G401.6 (cell line): ENCODE measurements at regions not wholly inside any gene's neighbourhood (a gene's known extent, or its start where the extent isn't known, plus 50 kb on each side); places are given as distances from the start of the nearest gene placed in this dataset.

Experiments used
- FAIRE-seq: peaks from 2 replicates; lab custom pipeline; 2012; peaks lifted over from hg19 to GRCh38; lab: Jason Lieb, UNC

DNA sequence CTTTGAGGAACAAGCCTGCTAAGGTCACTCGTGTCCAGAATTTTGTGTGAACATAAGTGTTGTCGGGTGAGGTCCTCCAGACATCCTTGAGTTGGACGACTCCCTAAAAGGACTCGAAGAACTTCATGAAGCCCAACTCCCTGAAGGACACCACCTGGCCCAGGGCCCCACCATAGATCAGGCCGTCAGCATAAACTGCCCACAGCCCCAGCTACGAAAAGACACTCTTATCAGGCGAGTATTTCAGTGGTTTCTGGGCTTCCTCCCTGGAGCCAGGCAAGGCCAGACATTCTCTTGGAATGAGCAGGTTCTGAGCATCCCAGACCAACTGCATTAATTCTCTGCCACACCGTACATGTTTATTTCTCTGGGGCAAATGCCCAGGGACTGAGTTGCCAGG is 170.1 kb downstream of the IGLL1 start:
- FAIRE-seq: no peak

DNA sequence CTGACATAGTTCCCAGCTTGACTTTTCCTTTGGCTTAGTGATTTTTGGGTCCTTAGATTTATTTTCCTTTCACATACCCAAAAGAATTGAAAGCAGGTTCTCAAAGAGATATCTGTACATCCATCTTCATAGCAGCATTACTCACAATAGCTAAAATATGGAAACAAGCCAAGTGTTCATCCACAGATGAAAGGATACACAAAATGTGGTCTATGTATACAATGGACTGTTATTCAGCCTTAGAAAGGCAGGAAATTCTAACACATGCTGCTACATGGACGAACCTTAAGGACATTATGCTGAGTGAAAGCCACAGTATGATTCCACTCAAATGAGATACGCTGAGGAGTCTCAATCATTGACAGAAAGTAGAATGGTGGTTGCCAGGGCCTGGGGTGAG is 171.8 kb downstream of the IGLL1 start:
- FAIRE-seq: no peak

DNA sequence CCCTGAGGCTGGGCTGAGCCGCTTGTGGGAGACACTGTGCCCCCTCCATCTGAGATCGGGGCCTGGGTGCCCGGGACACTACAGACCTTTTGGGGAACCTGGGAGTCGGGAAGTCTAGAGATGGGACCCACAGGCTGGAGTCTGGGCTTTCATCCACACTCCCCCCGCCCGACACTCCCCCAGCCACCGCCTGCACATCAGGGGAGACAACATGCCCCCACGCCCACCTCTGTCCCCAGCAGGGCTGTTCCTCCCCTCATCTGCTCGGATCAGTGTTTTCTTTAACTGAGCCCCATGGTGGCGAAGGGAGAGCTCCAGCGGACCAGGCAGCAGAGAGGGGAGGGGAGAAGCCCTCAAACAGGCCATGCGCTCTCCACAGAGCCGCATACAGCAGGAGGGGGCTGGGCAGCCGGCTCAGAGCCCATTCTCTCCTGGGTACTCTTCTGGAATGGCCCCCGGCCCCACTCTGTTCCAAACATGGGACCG is 174.7 kb downstream of the IGLL1 start:
- no peak for FAIRE-seq

DNA sequence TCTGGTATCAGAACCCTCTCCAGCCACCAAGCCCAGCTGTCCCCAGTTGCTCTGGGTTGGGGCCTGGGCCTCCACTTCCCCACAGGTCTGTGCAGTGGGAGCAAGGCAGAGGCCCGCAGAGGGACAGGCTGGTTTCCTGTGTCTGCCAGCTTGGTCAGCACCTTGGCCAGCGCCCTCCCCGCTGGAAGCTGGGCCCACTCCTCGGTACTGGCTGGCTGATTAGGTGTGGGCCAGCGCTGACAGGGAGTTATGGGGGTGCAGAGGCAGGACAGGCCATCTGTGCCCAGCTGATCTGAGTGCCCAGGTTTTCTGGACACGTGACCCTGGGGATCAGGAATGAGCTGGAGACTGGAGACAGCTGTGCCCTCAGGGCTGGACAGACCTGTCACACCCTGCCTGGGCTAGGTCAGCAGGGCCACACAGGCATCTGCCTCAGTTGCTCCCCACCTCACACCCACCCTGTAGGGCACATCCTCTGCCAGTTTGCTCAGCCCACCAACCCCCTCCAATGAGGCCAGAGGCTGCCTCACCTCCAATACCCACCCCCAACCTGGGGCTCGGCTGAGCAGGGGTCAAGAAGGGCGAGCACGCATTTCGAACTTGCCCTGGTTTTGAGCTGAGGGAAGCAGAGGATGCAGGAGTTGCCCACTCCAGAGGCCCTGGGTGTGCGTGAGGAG is 175.3 kb downstream of the IGLL1 start:
- FAIRE-seq: no peak

DNA sequence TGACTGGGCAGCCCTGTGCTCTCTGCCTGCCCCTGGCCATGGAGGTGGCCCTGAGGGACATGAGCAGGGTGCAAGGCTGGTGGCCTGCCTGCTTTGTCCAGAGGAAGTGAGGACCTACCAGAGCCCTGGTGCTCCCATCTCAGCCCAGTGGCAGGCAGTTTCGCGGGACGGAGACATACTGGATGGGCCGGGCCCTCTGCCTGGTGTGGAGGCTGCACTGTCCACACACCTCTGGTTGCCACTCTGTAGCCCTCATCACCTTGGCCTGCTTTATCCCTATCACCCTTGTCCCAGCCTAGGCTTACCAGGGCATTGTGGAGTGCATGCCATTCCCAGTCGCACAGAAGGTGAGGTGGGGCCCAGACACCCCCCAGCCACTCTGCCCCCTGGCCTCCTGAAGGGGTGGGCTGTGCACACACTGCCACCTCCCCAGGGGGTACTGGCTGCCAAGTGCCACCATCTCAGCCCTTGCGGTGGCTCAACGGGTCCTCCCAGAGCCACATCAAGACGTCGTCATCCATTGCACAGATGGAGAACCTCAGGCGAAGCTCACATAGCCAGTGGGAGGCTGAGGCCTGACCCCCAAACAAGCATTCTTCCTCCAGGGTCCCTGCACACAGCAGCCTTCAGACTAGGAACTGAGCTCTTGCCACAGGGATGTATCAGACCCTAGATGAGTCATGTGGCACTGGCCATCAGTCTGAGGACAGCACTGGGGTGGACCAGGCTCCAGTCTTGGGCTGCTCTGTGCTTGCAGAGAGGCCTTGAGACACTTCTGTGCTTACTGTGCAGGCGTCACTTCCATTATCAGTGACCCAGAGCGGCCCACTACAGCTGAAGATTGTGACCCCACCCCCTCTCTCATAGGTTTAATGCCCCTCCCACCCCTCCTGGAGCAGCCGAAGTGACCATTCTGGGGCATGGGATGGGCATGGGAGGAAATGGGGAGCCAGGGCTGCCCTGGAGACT is 176.1 kb downstream of the IGLL1 start:
- no peak for FAIRE-seq

DNA sequence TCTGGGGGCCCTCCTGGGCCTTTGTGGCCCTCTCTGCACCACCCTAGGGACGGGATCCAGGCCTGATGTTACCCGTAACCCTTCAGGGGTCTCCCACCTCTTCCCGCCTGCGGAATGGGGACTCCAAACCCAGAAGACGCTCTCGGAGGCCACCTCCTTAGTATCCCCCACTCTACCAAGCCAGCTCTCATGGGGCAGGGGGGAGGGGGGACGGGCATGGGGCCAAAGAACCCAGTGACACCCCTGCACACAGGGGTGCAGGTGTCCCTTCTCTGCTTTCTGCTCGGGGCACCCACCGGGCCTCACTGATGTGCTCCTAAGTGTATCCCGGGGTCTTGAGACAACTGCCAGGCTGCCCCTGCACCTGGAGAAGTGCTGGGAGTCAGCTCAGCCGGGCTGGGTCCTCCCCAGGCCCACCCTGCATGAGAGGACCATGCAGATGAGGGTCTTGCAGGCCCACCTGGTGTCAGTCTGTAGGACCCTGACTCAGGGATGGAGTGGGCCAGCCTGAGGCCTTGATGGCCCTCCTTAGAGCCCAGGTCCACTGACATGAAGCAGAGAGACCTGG is 176.9 kb downstream of the IGLL1 start:
- FAIRE-seq: no peak

DNA sequence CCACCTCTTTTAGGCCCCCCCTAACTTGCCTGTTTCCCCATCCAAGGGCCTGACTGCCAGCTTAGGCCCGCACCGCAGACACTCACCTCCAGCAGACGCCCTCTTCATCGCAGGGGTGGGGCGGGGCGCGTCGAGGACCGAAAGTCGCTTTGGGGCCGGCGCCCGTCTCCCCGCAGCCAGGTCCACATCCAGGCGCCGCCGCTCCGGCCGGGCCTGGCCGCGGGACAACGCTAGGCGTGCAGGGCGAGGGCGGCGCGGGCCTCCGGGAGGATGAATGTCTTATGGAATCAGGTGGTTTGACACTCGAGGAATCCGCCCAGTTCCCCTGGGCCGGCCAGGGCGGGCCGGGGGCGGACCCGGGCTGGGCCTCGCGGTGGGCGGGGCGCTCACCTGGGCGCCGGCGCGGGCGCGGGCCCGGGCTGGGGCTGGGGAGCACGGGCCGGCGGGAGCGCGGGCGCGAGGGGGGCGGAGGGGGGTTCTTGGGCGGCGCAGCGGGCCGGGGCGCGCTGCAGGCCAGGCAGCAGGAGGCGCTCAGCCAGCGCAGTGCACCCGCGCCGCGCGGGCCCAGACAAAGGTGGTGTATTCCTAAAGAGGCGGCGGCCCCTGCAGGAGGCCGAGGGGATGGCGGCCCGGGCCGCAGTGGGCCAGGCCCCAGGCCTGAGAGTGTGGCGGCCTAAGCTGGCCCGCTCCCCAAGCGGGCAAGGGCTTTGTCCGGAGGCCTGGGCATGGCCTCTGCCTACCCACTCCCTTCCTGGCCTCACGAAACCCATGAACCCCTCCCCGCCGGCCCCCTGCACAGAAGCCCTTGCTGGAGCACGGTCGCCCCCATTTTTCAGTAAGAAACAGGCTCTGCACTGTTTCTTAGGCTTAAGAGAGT is 177.6 kb downstream of the IGLL1 start:
- no peak for FAIRE-seq

DNA sequence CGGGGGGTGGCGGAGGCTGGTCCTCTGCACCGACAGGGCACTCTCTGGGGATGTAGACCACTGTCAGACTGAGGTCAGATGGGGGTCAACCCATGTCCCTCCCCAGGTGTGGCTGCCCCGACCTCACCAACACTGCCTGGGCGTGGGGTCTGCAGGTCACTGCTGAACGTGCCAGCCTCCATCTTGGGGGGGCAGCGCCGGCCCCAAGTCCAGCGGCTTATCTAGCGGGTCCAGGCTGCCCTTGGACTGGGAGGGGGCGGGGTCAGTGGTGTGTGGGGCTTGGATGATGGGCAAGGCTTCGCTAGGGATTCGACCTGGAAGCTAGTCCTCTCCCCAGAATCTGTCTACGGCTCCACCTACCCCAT is 178.2 kb downstream of the IGLL1 start:
- FAIRE-seq: no peak

DNA sequence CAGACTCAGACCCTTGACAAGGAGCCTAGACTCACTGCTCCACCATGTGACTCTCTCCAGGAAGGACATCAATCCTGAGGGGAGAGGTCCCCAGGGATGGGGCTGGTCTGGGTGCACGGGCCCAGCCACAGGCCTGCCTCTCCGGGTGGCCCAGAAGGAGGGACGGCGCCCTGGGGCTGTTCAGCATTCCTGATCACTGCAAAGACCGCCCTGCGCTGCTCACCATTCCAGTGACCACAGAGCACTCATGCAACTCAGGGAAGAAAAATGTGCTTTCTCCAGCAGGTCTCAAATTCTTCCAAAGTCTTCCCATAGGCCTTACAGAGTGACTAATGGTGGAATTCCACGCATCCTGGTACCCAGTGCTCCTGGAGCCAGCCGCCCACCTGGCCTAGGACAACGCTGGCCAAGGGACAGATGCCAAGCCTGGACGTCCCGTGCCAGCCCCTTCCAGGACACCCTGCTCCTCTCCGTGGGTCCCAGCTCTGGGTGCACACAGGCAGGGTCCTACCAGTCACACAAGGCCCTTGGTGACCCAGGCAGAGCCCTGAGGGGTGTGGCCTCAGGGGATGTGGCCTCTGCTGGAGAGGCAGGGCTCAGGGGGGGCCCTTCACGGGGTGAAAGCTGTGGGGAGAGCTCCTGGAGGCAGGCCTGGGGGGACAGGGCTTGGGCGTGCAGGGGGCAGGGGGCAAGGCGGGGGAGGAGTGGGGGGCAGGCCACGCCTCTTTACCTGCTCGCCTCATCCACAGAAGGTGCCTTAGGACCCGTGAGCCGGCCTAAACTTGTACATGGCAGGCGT is 178.8 kb downstream of the IGLL1 start:
- FAIRE-seq: no peak

DNA sequence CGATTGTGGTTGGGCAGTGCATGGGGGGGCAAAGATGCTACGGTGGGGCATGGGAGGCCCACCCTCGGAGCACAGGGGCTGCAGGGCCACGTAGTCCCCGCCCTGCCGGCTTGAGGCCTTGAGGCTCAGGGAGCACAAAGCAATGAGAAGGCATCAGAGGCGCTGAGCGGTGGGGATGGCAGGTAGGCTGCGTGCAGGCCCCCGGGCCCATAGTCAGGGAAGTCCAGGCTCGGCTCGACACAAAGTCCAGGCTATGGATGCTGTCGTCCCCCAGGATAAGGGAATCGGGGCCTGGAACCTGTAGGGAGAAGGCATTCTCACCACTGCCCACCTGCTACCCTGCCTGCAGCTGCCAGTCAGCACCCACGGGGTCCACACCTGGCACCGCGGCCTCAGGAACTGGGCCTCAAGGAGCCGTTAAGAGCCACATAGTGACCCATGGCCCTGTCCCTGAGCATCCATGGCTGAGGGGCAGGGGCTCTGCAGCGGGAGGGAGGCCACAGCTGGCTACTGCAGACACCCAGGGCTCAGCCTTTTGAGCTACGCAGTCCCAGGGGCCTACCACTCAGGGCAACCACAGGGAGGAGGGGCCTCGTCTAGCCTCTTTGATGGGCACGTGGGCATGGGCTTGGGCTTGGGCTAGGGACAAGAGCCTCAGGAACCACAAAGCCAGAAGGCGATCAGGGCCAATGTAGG is 179.7 kb downstream of the IGLL1 start:
- FAIRE-seq: no peak

DNA sequence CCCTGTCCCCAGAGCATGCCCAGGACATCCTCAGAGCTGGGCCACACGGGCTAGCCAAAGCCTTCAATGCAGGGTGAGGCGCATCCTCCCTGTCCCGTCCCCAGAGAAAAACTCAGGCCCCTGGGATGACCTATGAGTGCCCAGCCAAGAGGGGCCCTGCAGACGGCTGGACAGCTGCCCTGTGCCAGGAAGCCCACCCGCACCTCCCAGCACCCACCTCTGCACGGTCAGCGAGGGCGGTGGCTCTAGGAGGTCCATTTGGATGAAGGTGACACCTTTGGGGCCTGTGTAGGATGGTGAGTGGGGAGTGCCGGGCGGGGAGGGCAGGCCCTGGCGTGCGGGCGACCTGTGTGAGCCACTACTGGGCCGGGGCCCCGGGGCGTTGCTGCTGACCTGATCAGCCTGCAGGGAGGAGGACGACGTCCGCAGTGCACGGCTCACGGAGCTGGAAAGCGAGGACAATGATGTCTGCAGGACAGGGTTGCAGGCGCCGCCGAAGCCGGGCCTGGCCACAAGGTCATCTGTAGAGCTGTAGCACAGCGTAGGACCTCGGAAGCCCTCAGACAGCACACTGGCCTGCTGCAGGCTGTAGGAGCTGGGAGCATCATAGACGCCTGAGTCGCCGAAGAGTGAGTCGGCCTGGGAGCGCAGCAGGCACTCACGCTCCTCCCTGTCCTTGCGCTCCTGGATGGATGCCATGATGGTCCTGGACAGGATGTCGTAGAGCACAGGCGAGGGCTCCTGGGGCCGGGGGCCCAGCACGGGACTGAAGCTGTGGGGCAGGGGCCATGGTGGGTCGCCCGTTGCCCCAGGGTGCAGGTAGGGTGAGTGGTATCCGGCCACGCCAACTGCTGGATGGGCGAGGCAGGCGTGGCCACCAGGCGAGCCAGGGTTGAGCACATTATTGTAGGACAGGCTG is 180.5 kb downstream of the IGLL1 start:
- no peak for FAIRE-seq

DNA sequence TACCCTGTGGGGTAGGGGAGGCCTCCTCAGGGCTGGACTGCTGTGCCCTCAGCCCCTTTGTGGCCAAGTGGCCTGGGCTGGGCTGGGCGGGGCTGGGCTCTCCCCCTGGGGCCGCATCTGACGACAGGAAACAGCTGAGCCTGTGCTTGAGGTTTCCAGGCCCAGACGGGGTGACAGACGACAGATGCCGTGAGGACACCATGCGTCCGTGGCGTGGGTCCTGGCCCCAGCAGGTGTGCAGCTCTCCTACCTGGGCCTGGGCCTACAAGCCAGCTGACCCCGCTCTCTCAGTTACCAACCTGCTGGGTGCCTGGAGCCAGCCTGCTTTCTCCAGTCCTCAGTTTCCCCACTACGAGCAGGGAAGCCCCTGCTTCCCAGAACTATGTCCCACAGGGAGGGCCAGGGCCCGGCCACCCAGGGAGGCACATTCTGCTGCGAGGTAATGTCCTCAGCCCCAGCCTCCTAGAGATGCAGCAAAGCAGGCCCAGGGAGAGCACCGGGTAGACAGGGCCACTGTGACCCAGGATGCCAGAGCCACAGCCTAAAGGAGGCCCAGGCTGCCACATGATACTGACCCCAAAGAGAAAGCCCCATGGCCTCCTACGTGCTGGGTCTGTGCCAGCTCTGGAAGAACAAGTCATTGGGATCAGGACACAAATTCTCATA is 181.3 kb downstream of the IGLL1 start:
- no peak for FAIRE-seq

DNA sequence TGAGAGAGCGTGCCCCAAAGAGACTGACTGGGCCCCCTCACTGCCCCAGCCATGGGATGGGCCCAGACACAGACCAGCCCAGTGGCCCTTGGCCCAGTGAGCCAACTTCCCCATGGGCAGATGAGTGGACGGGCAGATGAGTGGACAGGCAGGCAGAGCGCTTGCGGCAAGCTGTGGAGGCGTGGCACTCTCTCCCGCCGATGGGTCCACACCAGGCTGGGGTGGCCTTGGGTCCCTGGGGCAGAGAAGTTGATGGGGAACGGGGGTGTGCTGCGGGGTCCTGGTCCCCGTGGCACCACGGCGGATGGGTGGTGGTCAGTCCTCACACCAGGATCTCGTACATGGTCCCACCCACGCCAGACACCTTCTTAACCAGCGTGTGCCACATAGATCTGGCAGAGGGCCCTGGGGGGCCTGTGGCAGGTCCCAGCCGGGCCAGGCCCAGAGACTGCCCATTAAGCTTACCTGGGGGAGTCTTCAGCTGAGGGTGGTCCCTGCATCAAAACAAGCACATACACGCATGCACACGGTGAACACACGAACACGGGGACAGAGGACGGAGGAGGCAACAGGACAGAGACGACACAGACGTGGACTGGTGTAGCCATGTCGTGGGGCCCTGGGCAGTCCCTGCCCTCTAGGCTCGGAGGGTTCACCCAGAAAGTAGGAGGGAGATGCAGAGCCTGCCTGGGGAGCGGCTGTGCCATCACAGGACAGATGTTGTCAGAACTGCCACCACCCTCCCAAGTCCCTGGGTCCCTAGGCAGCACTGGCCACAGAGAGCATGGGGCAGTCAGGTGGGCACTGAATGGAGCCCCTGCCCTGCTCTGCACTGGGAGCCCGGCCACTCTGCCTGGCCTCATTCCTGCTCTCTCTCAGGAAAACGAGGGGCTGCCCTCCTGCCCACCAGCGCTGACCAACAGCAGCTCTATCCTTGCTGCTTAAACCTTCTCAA is 182.2 kb downstream of the IGLL1 start:
- FAIRE-seq: no peak

DNA sequence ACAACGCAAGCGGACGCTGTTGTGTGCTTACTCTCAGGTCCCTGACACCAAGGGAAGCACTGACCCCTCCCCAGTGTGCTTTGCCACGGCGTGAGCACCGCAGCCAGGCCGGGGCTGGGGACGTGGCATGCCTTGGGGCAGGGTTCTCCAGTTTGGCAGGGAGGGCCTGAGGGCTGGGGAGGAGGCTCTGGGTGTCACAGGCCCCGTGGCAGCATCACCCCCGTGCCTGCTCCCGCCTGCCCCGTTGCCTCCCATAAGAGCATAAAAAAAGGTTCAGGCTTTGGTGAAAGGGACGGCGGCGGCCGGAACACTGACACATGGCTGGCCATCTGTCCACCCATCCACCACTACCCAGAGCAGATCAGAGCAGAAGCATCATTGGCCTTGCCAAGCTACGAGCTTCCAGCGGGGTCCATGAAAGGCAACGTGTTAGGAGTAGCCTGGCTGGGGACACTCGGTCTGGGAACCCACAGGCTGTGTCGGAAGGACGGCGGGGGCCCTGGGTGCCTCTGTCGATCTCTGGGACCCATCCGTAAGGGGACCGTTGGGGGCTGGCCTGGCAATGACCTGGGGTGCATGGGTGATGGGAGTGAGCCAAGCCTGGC is 183.0 kb downstream of the IGLL1 start:
- no peak for FAIRE-seq

DNA sequence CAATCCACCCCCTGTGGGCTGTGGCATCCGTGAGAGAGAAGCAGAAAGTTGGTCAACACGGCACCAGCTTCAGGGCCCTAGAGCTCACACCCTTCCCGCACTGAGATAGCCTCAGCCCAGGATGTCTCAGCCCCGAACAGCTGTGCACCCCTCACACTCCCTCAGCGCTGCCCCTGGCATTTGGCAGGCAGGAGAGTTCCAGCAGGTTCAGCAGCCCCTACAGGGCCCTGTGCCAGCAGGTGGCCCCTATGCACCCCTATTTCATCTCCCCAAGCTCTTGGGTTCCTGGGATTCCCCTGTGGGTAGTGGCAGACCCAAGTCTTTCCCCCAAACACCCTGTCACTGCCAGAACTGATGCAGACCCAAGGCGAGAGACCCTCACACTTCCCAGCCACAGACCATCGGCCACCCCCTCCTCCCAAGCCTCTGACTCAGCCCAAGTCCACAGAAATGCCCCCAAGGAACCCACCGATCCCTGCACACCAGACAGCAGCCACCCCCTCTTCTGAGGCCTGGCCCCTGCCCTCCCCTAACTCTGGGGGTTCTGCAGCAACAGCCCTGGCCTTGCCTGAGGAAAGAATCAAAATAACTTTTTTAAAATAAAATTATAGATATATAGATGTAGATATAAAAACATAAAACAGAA is 183.6 kb downstream of the IGLL1 start:
- no peak for FAIRE-seq

DNA sequence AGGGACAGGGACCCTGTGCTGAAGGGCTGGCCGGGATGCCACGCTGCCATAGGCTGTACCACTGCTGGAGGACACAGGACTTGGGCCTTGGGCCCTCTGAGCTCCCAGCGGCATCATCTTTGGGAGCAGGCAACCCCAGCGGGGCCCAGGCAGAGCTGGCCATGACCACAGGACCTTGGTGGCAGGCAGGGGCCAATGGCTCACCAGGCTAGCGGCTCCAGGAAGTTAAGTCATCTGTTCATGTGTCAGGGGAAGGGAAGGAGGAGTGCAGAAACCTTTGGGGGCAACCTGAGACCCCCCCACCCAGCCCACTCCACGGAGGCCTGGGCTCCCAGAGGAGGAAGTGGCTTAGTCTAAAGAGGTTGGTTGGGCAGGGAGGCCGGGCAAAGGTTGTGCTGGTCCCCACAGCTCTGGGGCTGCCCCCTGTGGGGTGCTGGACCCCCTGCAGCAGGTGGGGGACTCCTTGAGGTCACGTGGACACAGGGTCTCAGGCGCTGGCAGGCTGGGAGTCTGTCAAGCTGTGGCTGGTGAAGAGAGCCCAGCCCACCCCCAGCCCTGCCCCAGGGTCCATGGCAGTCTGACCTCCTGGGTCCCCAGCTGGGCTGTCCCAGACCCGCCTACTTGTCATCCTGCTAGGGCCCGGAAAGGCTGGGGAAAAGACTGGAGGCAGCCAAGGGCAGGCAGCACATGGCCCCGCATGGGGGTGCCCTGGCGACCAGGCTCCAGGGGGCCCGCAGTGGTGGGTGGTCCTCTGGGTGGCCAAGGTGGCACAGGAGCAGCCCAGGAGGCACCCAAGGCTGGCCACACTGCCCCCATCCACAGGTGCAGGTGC is 184.3 kb downstream of the IGLL1 start:
- no peak for FAIRE-seq
